SIG-M5 treated with dmso at 0.1 percent for 504 hours (cell line): ENCODE measurements at regions not wholly inside any gene's neighbourhood (a gene's known extent, or its start where the extent isn't known, plus 50 kb on each side); places are given as distances from the start of the nearest gene placed in this dataset.
"Not testable (repeated sequence)": the region's sequence is repeated elsewhere in the genome, so short reads cannot be mapped to it uniquely, and the experiment has no call there.

Experiments used
- DNase-seq: peaks from one replicate; lab custom pipeline; 2025; ENCODE audit not compliant: unreplicated experiment; lab: John Stamatoyannopoulos, UW

- DNase-seq: no peak
Observed at GRCh38 chr7:96921771-96922170, 83.6 kb upstream of the DLX6 start.

GRCh38 chr7:96923345-96923744, 82.0 kb upstream of the DLX6 start:
- DNase-seq: not testable (repeated sequence)

GRCh38 chr7:96927131-96927530, 78.2 kb upstream of the DLX6 start:
- no peak for DNase-seq

- DNase-seq: no peak
Observed at GRCh38 chr7:96928965-96929364, 76.4 kb upstream of the DLX6 start.

GRCh38 chr7:96931891-96932290, 73.5 kb upstream of the DLX6 start:
- no peak for DNase-seq

GRCh38 chr7:96933067-96933645, 72.2 kb upstream of the DLX6 start:
- DNase-seq: no peak

GRCh38 chr7:96936621-96937020, 68.7 kb upstream of the DLX6 start:
- no peak for DNase-seq

GRCh38 chr7:96942112-96942511, 63.2 kb upstream of the DLX6 start:
- DNase-seq: no peak

- DNase-seq: no peak
Observed at GRCh38 chr7:96949766-96950165, 55.6 kb upstream of the DLX6 start.

DNA sequence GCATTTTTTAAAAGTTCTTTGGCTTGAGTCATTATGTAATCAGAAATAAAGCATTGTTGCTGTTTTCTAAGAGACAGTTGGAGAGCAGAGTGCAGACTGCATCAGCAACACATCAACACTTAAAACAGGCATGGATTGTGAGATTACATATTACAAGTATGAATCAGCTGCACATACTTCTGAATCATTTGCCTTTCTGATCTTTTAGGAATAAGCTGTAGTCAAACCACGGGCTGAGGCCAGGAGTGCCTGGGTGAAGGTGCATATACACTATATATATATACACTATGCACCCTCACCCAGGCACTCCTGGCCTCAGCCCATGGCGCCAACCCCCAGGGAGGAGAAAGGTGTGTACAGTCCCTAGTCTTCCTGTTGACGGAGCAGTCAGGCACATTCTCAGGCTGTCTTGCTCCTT, 52.4 kb upstream of the DLX6 start:
- DNase-seq: no peak

- DNase-seq: no peak
Observed at GRCh38 chr7:96953676-96954513, 51.5 kb upstream of the DLX6 start.
